Spleen (tissue), 11 donors: ENCODE measurements at regions not wholly inside any gene's neighbourhood (a gene's known extent, or its start where the extent isn't known, plus 50 kb on each side); places are given as distances from the start of the nearest gene placed in this dataset.

Experiments used
- DNase-seq: peaks from one replicate; pipeline ENCODE4 v3.0.0-alpha.2; 2020
- H3K27ac ChIP-seq, 8 donors: fragments of 200-600 bp; sonication (generic) in 7 of 8; 1 replicate in 4 of 8; 2 replicates in 4 of 8; pipeline versions ENCODE4 v1.5.0 to v1.8.0; 2016 to 2021; ENCODE audit warnings: inconsistent platforms in 4 of 8, mild to moderate bottlenecking in 4 of 8, moderate library complexity in 1 of 8
- H3K27me3 ChIP-seq, 7 donors: fragments of 200-600 bp; sonication (generic) in 6 of 7; replicated peaks in 1 of 7; 1 replicate in 4 of 7; 2 replicates in 3 of 7; pipeline versions ENCODE4 v1.5.0 to v1.8.0; 2016 to 2021; ENCODE audit warnings: inconsistent platforms in 3 of 7, mild to moderate bottlenecking in 1 of 7
- H3K36me3 ChIP-seq, 6 donors: fragments of 200-600 bp; sonication (generic) in 5 of 6; 1 replicate in 4 of 6; 2 replicates in 2 of 6; pipeline versions ENCODE4 v1.5.0 to v1.8.0; 2016 to 2021; ENCODE audit warnings: inconsistent platforms in 2 of 6
- H3K4me1 ChIP-seq, 6 donors: fragments of 200-600 bp; sonication (generic) in 5 of 6; 1 replicate in 3 of 6; 2 replicates in 3 of 6; pipeline versions ENCODE4 v1.5.0 to v1.8.0; 2016 to 2021; ENCODE audit warnings: inconsistent platforms in 3 of 6
- H3K4me3 ChIP-seq, 8 donors: fragments of 200-600 bp; sonication (generic) in 7 of 8; 1 replicate in 4 of 8; 2 replicates in 4 of 8; pipeline versions ENCODE4 v1.5.0 to v1.8.0; 2016 to 2021; ENCODE audit warnings: inconsistent platforms in 4 of 8, mild to moderate bottlenecking in 4 of 8, moderate library complexity in 2 of 8
- H3K9me3 ChIP-seq, 8 donors: fragments of 200-600 bp; sonication (generic) in 7 of 8; 1 replicate in 4 of 8; 2 replicates in 4 of 8; pipeline versions ENCODE4 v1.5.0 to v1.8.0; 2016 to 2021; ENCODE audit warnings: inconsistent platforms in 4 of 8
- CTCF ChIP-seq, 11 experiments: fragments of 200-600 bp in 7 of 11; fragments of 450-650 bp in 4 of 11; sonication (generic) in 4 of 11; IDR thresholded peaks in 8 of 11; conservative IDR thresholded peaks in 3 of 11; 1 replicate in 7 of 11; 2 replicates in 4 of 11; pipeline versions ENCODE4 v1.4.0 to v1.8.0; 2016 to 2021; ENCODE audit warnings: antibody characterized with exemption in 11 of 11, inconsistent platforms in 4 of 11, mild to moderate bottlenecking in 1 of 11
- POLR2A ChIP-seq, 3 donors: fragments of 450-650 bp; IDR thresholded peaks; one replicate each; pipeline ENCODE4 v1.5.1; 2017; ENCODE audit warnings: antibody characterized with exemption in 3 of 3, mild to moderate bottlenecking in 1 of 3
- POLR2AphosphoS5 ChIP-seq, 3 donors: sonication (generic); formaldehyde crosslinking; IDR thresholded peaks; one replicate each; pipeline ENCODE4 v1.5.1; 2017; ENCODE audit warnings: antibody characterized with exemption in 3 of 3
- WGBS, 5 donors: extraction: QIAGEN DNeasy Blood & Tissue Kit in 3 of 5; methylation state at CpG; one replicate each; pipeline versions ENCODE4 v1.1.5 to v1.1.7; 2013 to 2018; 5-methylcytosine and 5-hydroxymethylcytosine counted together
- intact Hi-C: fragments of 100-400 bp; cut with DNase I; formaldehyde crosslinking; loops from one replicate; pipeline ENCODE4 v1.15.0; 2023; ENCODE audit warnings: low total_unique reads
- donor health status: healthy with polysubstance abuse.
- donor health status: DM: no; HTN: no; CAD: no; lungs with moderate emphysema.
- donor health status: DM: no; HTN: no; CAD: no.
- donor health status: Bipolar disorder and iron deficiency.
- donor health status: healthy.
- donor health status: DM: no; HTN: no; CAD: no.
- donor health status: DM: yes; HTN: yes; CAD: no.

GRCh38 chr2:38427054-38427453, 50.0 kb upstream of the ATL2 start:
- no peaks in the 10 kb centered on the region for H3K4me1 ChIP-seq
- intact Hi-C loops: no loop called here
- no peak for DNase-seq
- no peak for TF ChIP-seq CTCF (IDR thresholded peaks at IDR 0.05 in 8 of 11, conservative IDR thresholded peaks at IDR 0.05 in 3 of 11)
- no peak for TF ChIP-seq POLR2AphosphoS5 (IDR thresholded peaks at IDR 0.05)
- TF ChIP-seq POLR2A (IDR thresholded peaks at IDR 0.05): no peak
- WGBS, 5 donors: 81 to 89% (median 83%) methylated on average over 5 of the region's 5 CpGs
- no peaks in the 10 kb centered on the region for H3K9me3 ChIP-seq
- no peaks in the 10 kb centered on the region for H3K36me3 ChIP-seq
- no peak overlapping the region for H3K27ac ChIP-seq
- H3K27me3 ChIP-seq: no peaks in the 10 kb centered on the region
- H3K4me3 ChIP-seq: no peak overlapping the region
